Limb (tissue), 2 donors: ENCODE measurements at regions not wholly inside any gene's neighbourhood (a gene's known extent, or its start where the extent isn't known, plus 50 kb on each side); places are given as distances from the start of the nearest gene placed in this dataset.
"Not testable (repeated sequence)": the region's sequence is repeated elsewhere in the genome, so short reads cannot be mapped to it uniquely, and the experiment has no call there.

Experiments used
- DNase-seq, 2 donors: peaks; one replicate each; pipeline ENCODE4 v3.0.0-alpha.2; 2016; ENCODE audit errors: extremely low spot score in 2 of 2

GRCh38 chr3:6491768-6492167 is 369.1 kb upstream of the GRM7 start:
- DNase-seq, result no peak

- no peak for DNase-seq
These were observed 368.6 kb upstream of the GRM7 start for GRCh38 chr3:6492306-6492705.

- DNase-seq, result not testable (repeated sequence)
These were observed 362.0 kb upstream of the GRM7 start for GRCh38 chr3:6498944-6499343.

GRCh38 chr3:6504347-6504746 is 356.6 kb upstream of the GRM7 start:
- DNase-seq, result no peak

GRCh38 chr3:6504834-6505233 is 356.1 kb upstream of the GRM7 start:
- no peak for DNase-seq

- no peak for DNase-seq
These were observed 352.5 kb upstream of the GRM7 start for GRCh38 chr3:6508410-6508759.

GRCh38 chr3:6509576-6509975 is 351.3 kb upstream of the GRM7 start:
- DNase-seq, result no peak

GRCh38 chr3:6510713-6511112 is 350.2 kb upstream of the GRM7 start:
- no peak for DNase-seq

- no peak for DNase-seq
These were observed 348.6 kb upstream of the GRM7 start for GRCh38 chr3:6512172-6512800.

GRCh38 chr3:6516143-6516542 is 344.8 kb upstream of the GRM7 start:
- no peak for DNase-seq

GRCh38 chr3:6516694-6517093 is 344.2 kb upstream of the GRM7 start:
- no peak for DNase-seq

- no peak for DNase-seq
These were observed 342.1 kb upstream of the GRM7 start for GRCh38 chr3:6518709-6519345.

GRCh38 chr3:6521369-6522113 is 339.4 kb upstream of the GRM7 start:
- no peak for DNase-seq

- DNase-seq, result no peak
These were observed 338.7 kb upstream of the GRM7 start for GRCh38 chr3:6522191-6522590.

- DNase-seq, result no peak
These were observed 337.9 kb upstream of the GRM7 start for GRCh38 chr3:6523043-6523442.

- DNase-seq, result no peak
These were observed 336.4 kb upstream of the GRM7 start for GRCh38 chr3:6524479-6524878.

- no peak for DNase-seq
These were observed 334.6 kb upstream of the GRM7 start for GRCh38 chr3:6526321-6526720.

- DNase-seq, result no peak
These were observed 334.1 kb upstream of the GRM7 start for GRCh38 chr3:6526861-6527260.

- no peak for DNase-seq
These were observed 332.0 kb upstream of the GRM7 start for GRCh38 chr3:6528951-6529350.

GRCh38 chr3:6531153-6531552 is 329.8 kb upstream of the GRM7 start:
- DNase-seq, result no peak

GRCh38 chr3:6532101-6532500 is 328.8 kb upstream of the GRM7 start:
- no peak for DNase-seq

- DNase-seq, result no peak
These were observed 319.9 kb upstream of the GRM7 start for GRCh38 chr3:6540981-6541380.

- no peak for DNase-seq
These were observed 318.1 kb upstream of the GRM7 start for GRCh38 chr3:6542795-6543194.
